HCT116 (cell line): ENCODE measurements at regions not wholly inside any gene's neighbourhood (a gene's known extent, or its start where the extent isn't known, plus 50 kb on each side); places are given as distances from the start of the nearest gene placed in this dataset.

Experiments
- ATAC-seq: fragments of 200-7000 bp; cut with Tn5 transposase; 2 replicates; pipeline ENCODE4 v1.9.1; 2020; ENCODE audit warnings: mild to moderate bottlenecking, moderate library complexity
- BruUV-seq: library from RNA; stranded (reverse); fragments of 400-500 nt; replicated peaks from 2 replicates; lab custom pipeline; 2021; lab: Mats Ljungman, UMichigan
- CTCF ChIA-PET: fragments of 300-600 bp; sonication (Branson Sonifier 250); formaldehyde crosslinking; loops from one replicate; lab custom pipeline; 2021; ENCODE audit warnings: antibody characterized with exemption; lab: Charles Lee
- POLR2A ChIA-PET: fragments of 300-600, 350-600 bp; sonication (Branson Sonifier 250); formaldehyde crosslinking; loops from one replicate; lab custom pipeline; 2021; ENCODE audit warnings: antibody characterized with exemption; lab: Charles Lee
- RAD21 ChIA-PET, 2 experiments: fragments of 300-600 bp; sonication (Branson Sonifier 250); formaldehyde crosslinking; loops; one replicate each; lab custom pipeline; 2023; ENCODE audit warnings: low total read pairs in 2 of 2; ENCODE audit not compliant: uncharacterized antibody in 2 of 2, unreplicated experiment in 2 of 2, low non-redundant PET in 1 of 2; lab: Charles Lee
- DNase-seq: peaks from one replicate; pipeline ENCODE4 v3.0.0-alpha.2; 2010; ENCODE audit warnings: low read depth, low spot score
- H2AFZ ChIP-seq: fragments of 200-600 bp; shearing (Covaris generic), sonication (generic); 2 replicates; pipeline ENCODE4 v1.6.1; 2017; ENCODE audit warnings: low read depth, mixed run types, mixed read lengths, antibody characterized with exemption, low read length; ENCODE audit not compliant: poor library complexity, severe bottlenecking
- H3K27ac ChIP-seq: 2 replicates; pipeline ENCODE4 v1.5.1; 2012; ENCODE audit warnings: low read depth, low read length
- H3K27me3 ChIP-seq: fragments of 200-600 bp; sonication (generic); 2 replicates; pipeline ENCODE4 v1.6.1; 2016; ENCODE audit warnings: mixed run types, low read length, mixed read lengths; ENCODE audit not compliant: insufficient read depth
- H3K36me3 ChIP-seq, 2 experiments: fragments of 200-500 bp in 1 of 2; fragments of 200-600 bp in 1 of 2; sonication (Bioruptor generic) in 1 of 2; sonication (generic) in 1 of 2; 2 replicates each; pipeline versions ENCODE4 v1.5.1 to v1.6.1; 2014 to 2016; ENCODE audit warnings: low read length in 2 of 2, inconsistent platforms in 1 of 2, mixed read lengths in 1 of 2, mixed run types in 1 of 2; ENCODE audit not compliant: insufficient read depth in 2 of 2, control insufficient read depth in 1 of 2
- H3K4me1 ChIP-seq, 2 experiments: fragments of 200-600 bp in 1 of 2; sonication (generic) in 1 of 2; 2 replicates each; pipeline versions ENCODE4 v1.5.1 to v1.6.1; 2012 to 2017; ENCODE audit warnings: low read length in 2 of 2, inconsistent platforms in 1 of 2, mild to moderate bottlenecking in 1 of 2, mixed read lengths in 1 of 2, mixed run types in 1 of 2, moderate library complexity in 1 of 2; ENCODE audit not compliant: insufficient read depth in 2 of 2, control insufficient read depth in 1 of 2
- H3K4me2 ChIP-seq: fragments of 200-600 bp; sonication (generic); 2 replicates; pipeline ENCODE4 v1.6.1; 2017; ENCODE audit warnings: mixed run types, low read length, mixed read lengths
- H3K4me3 ChIP-seq, 2 experiments: fragments of 200-600 bp in 1 of 2; sonication (generic) in 1 of 2; replicated peaks in 1 of 2; 2 replicates each; pipeline ENCODE4 v1.5.1; 2011 to 2016; ENCODE audit warnings: low read length in 2 of 2, control low read depth in 1 of 2, low read depth in 1 of 2, mild to moderate bottlenecking in 1 of 2, mixed read lengths in 1 of 2, mixed run types in 1 of 2
- H3K79me2 ChIP-seq: fragments of 200-600 bp; sonication (generic); 2 replicates; pipeline ENCODE4 v1.6.1; 2017; ENCODE audit warnings: mild to moderate bottlenecking, mixed run types, low read length, moderate library complexity, mixed read lengths; ENCODE audit not compliant: insufficient read depth
- H3K9ac ChIP-seq: fragments of 200-600 bp; sonication (generic); 2 replicates; pipeline ENCODE4 v1.6.1; 2016; ENCODE audit warnings: low read length, mixed read lengths
- H3K9me2 ChIP-seq: fragments of 200-600 bp; sonication (generic), shearing (Covaris generic); 2 replicates; pipeline ENCODE4 v1.6.1; 2017; ENCODE audit warnings: mixed run types, mild to moderate bottlenecking, moderate library complexity; ENCODE audit not compliant: insufficient read depth
- H3K9me3 ChIP-seq, 2 experiments: fragments of 200-500 bp in 1 of 2; fragments of 200-600 bp in 1 of 2; sonication (Bioruptor generic) in 1 of 2; sonication (generic) in 1 of 2; 2 replicates each; pipeline ENCODE4 v1.6.1; 2014 to 2017; ENCODE audit warnings: low read length in 2 of 2, mixed read lengths in 2 of 2, inconsistent platforms in 1 of 2, low read depth in 1 of 2, mild to moderate bottlenecking in 1 of 2, mixed run types in 1 of 2, moderate library complexity in 1 of 2; ENCODE audit not compliant: control insufficient read depth in 1 of 2, insufficient read depth in 1 of 2
- H4K20me1 ChIP-seq: fragments of 200-600 bp; sonication (generic), shearing (Covaris generic); 2 replicates; pipeline ENCODE4 v1.6.1; 2017; ENCODE audit warnings: mixed run types, mild to moderate bottlenecking, moderate library complexity; ENCODE audit not compliant: insufficient read depth
- CBX3 ChIP-seq: IDR thresholded peaks from 2 replicates; pipeline ENCODE4 v1.6.1; 2012; ENCODE audit warnings: low read depth
- CEBPB ChIP-seq: IDR thresholded peaks from 2 replicates; pipeline ENCODE4 v1.6.1; 2012; ENCODE audit warnings: low read depth
- FOSL1 ChIP-seq: IDR thresholded peaks from 2 replicates; pipeline ENCODE4 v1.6.1; 2012; ENCODE audit warnings: low read depth
- JUND ChIP-seq: IDR thresholded peaks from 2 replicates; pipeline ENCODE4 v1.6.1; 2012
- POLR2A ChIP-seq: IDR thresholded peaks from 2 replicates; pipeline ENCODE4 v1.7.0; 2011; ENCODE audit warnings: borderline replicate concordance; ENCODE audit not compliant: insufficient read depth, insufficient read length; ENCODE audit errors: extremely low read depth
- RAD21 ChIP-seq: IDR thresholded peaks from 2 replicates; pipeline ENCODE4 v1.6.1; 2012; ENCODE audit warnings: low read depth, mild to moderate bottlenecking
- SIN3A ChIP-seq: IDR thresholded peaks from 2 replicates; pipeline ENCODE4 v1.6.1; 2012; ENCODE audit warnings: low read depth
- SP1 ChIP-seq: IDR thresholded peaks from 2 replicates; pipeline ENCODE4 v1.6.1; 2012; ENCODE audit warnings: low read depth
- YY1 ChIP-seq: IDR thresholded peaks from 2 replicates; pipeline ENCODE4 v1.6.1; 2011; ENCODE audit warnings: low read length, low read depth, moderate library complexity, mild to moderate bottlenecking; ENCODE audit not compliant: insufficient replicate concordance; ENCODE audit errors: extremely low read depth
- ZFX ChIP-seq: fragments of 450-650 bp; IDR thresholded peaks from 2 replicates; pipeline ENCODE4 v1.6.1; 2017
- intact Hi-C: fragments of 100-400 bp; cut with micrococcal nuclease; formaldehyde crosslinking; loops from 2 replicates; pipeline ENCODE4 v1.10.0; 2022
- TF ChIP-seq, protein P1 (sequence below): IDR thresholded peaks from 2 replicates; pipeline ENCODE4 v1.6.1; 2012
- TF ChIP-seq, protein P2 (sequence below): IDR thresholded peaks from 2 replicates; pipeline ENCODE4 v1.6.1; 2011; ENCODE audit warnings: mild to moderate bottlenecking, low read length, moderate library complexity; ENCODE audit not compliant: insufficient replicate concordance; ENCODE audit errors: extremely low read depth

DNA sequence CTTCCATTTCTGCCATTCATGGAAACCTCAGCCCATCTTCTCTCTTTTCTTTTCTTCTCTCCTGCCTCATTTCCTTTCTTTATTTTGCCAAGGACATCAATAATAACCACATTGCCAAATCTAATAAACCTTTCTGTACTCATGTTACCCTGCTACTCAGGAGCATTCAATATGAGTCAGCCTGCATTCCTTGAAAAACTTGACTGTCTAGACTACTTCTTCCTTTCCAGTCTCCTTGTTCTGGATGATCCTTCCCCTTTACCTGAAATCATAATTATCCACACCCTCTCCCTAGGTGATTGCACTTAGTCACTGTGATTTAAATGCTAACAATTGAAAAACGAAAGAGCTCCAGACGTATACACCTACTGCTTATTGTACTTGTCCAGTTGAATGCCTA, 253.2 kb upstream of the CENPE start:
- BruUV-seq, result no TSS peak
- no peaks in the 10 kb centered on the region for H3K79me2 ChIP-seq
- no peaks in the 10 kb centered on the region for H3K27me3 ChIP-seq
- ATAC-seq, result peak; percentile 80
- peak overlapping the region; percentile 41 for H3K4me2 ChIP-seq
- no peaks in the 10 kb centered on the region for H4K20me1 ChIP-seq
- no peak overlapping the region for H3K4me3 ChIP-seq
- DNase-seq, result peak; percentile 22
- ChIA-PET RAD21 (no interaction called here), POLR2A (no interaction called here)
- peak overlapping the region; percentile 29 for H2AFZ ChIP-seq
- no peaks in the 10 kb centered on the region for H3K9me3 ChIP-seq
- no peaks in the 10 kb centered on the region for H3K36me3 ChIP-seq
- intact Hi-C loops, result no loop called here
- no peak overlapping the region for H3K27ac ChIP-seq
- peak; percentile 77 for TF ChIP-seq SP1
- no peak for TF ChIP-seq POLR2A
- TF ChIP-seq RAD21, result peak; percentile 15; the same call in 1 of the 2 replicates
- TF ChIP-seq ZFX, result no peak
- TF ChIP-seq YY1, result no peak
- TF ChIP-seq CEBPB, result peak; percentile 55; the same call in 1 of the 2 replicates
- TF ChIP-seq SIN3A, result 0 out of 2 replicates have a peak, but pooled peaks have one; percentile 45
- peak; percentile 77 for TF ChIP-seq FOSL1
- TF ChIP-seq, protein P1, sequence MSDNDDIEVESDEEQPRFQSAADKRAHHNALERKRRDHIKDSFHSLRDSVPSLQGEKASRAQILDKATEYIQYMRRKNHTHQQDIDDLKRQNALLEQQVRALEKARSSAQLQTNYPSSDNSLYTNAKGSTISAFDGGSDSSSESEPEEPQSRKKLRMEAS, result peak; percentile 62
- TF ChIP-seq JUND, result peak; percentile 74
- peak; percentile 85; the same call in 1 of the 2 replicates for TF ChIP-seq CBX3
- TF ChIP-seq, protein P2, sequence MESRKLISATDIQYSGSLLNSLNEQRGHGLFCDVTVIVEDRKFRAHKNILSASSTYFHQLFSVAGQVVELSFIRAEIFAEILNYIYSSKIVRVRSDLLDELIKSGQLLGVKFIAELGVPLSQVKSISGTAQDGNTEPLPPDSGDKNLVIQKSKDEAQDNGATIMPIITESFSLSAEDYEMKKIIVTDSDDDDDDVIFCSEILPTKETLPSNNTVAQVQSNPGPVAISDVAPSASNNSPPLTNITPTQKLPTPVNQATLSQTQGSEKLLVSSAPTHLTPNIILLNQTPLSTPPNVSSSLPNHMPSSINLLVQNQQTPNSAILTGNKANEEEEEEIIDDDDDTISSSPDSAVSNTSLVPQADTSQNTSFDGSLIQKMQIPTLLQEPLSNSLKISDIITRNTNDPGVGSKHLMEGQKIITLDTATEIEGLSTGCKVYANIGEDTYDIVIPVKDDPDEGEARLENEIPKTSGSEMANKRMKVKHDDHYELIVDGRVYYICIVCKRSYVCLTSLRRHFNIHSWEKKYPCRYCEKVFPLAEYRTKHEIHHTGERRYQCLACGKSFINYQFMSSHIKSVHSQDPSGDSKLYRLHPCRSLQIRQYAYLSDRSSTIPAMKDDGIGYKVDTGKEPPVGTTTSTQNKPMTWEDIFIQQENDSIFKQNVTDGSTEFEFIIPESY, result no peak
- TF ChIP-seq, all 23 proteins: peak for 8
- Histone ChIP-seq H3K4me1 (peaks cover 0 to 16% of the 10 kb centered on the region in 2 experiments; a peak in 2 of 4 replicates), H3K9ac (no peak overlapping the region), H3K9me2 (no peaks in the 10 kb centered on the region)
- CTCF ChIA-PET, result interaction anchor here (0.7 kb wide), 1 partner anchor 56 kb away, joined by 3 read pairs; no protein-coding TSS in a partner anchor
